Esophagus muscularis mucosa (tissue), 4 donors: ENCODE measurements at regions not wholly inside any gene's neighbourhood (a gene's known extent, or its start where the extent isn't known, plus 50 kb on each side); places are given as distances from the start of the nearest gene placed in this dataset.

Experiments used
- DNase-seq: peaks from one replicate; pipeline ENCODE4 v3.0.0-alpha.2; 2017; ENCODE audit errors: extremely low spot score
- H3K27ac ChIP-seq, 4 donors: fragments of 200-600 bp; sonication (generic); replicated peaks in 1 of 4; 1 replicate in 3 of 4; 2 replicates in 1 of 4; pipeline ENCODE4 v1.5.1; 2016 to 2019; ENCODE audit warnings: mild to moderate bottlenecking in 1 of 4
- H3K27me3 ChIP-seq, 4 donors: fragments of 200-600 bp; sonication (generic); one replicate each; pipeline versions ENCODE4 v1.5.1 to v1.6.0; 2016 to 2019
- H3K36me3 ChIP-seq, 4 donors: fragments of 200-600 bp; sonication (generic); one replicate each; pipeline ENCODE4 v1.5.1; 2016 to 2019
- H3K4me1 ChIP-seq, 4 donors: fragments of 200-600 bp; sonication (generic); one replicate each; pipeline ENCODE4 v1.5.1; 2016 to 2019
- H3K4me3 ChIP-seq, 4 donors: fragments of 200-600 bp; sonication (generic); 1 replicate in 2 of 4; 2 replicates in 2 of 4; pipeline ENCODE4 v1.5.1; 2016 to 2019; ENCODE audit warnings: mild to moderate bottlenecking in 4 of 4, moderate library complexity in 1 of 4
- H3K9me3 ChIP-seq, 4 donors: fragments of 200-600 bp; sonication (generic); 1 replicate in 3 of 4; 2 replicates in 1 of 4; pipeline ENCODE4 v1.5.1; 2016 to 2019
- CTCF ChIP-seq, 3 experiments: fragments of 200-600 bp in 2 of 3; fragments of 450-650 bp in 1 of 3; sonication (generic) in 2 of 3; IDR thresholded peaks; one replicate each; pipeline ENCODE4 v1.5.1; 2017 to 2019; ENCODE audit warnings: antibody characterized with exemption in 3 of 3, mild to moderate bottlenecking in 2 of 3, moderate library complexity in 1 of 3
- EP300 ChIP-seq: sonication (generic); formaldehyde crosslinking; IDR thresholded peaks from one replicate; pipeline ENCODE4 v1.6.1; 2017; ENCODE audit warnings: antibody characterized with exemption
- POLR2A ChIP-seq: fragments of 450-650 bp; IDR thresholded peaks from one replicate; pipeline ENCODE4 v1.6.1; 2017; ENCODE audit warnings: antibody characterized with exemption, moderate library complexity, mild to moderate bottlenecking, low read depth
- POLR2AphosphoS5 ChIP-seq, 2 donors: sonication (generic); formaldehyde crosslinking; IDR thresholded peaks; one replicate each; pipeline ENCODE4 v1.6.1; 2017; ENCODE audit warnings: antibody characterized with exemption in 2 of 2
- WGBS: methylation state at CpG from one replicate; pipeline ENCODE4 v1.1.5; 2018; 5-methylcytosine and 5-hydroxymethylcytosine counted together
- intact Hi-C: fragments of 100-400 bp; cut with DNase I; formaldehyde crosslinking; loops from one replicate; pipeline ENCODE4 v1.15.1; 2023

- Histone ChIP-seq H3K36me3 (no peaks in the 10 kb centered on the region), H3K4me3 (no peak overlapping the region), H3K27ac (no peak overlapping the region), H3K9me3 (no peaks in the 10 kb centered on the region), H3K4me1 (no peaks in the 10 kb centered on the region), H3K27me3 (no peaks in the 10 kb centered on the region)
- TF ChIP-seq CTCF (IDR thresholded peaks at IDR 0.05) (no peak), POLR2A (no peak), EP300 (no peak), POLR2AphosphoS5 (IDR thresholded peaks at IDR 0.05) (no peak)
- no peak for DNase-seq
- intact Hi-C loops = no loop called here
- 58% methylated on average over 2 of the region's 2 CpGs for WGBS
Measured at GRCh38 chr18:38019292-38019691, 453.7 kb upstream of the CELF4 start.

GRCh38 chr18:38010971-38011857, 445.6 kb upstream of the CELF4 start:
- Histone ChIP-seq H3K4me1 (peaks cover 0 to 22% (median 14%) of the 10 kb centered on the region in 4 donors), H3K9me3 (no peaks in the 10 kb centered on the region), H3K27me3 (no peaks in the 10 kb centered on the region), H3K4me3 (no peak overlapping the region), H3K27ac (no peak overlapping the region), H3K36me3 (no peaks in the 10 kb centered on the region)
- intact Hi-C loops = no loop called here
- TF ChIP-seq POLR2A (no peak), POLR2AphosphoS5 (IDR thresholded peaks at IDR 0.05) (no peak), CTCF (IDR thresholded peaks at IDR 0.05) (no peak), EP300 (no peak)
- WGBS = 80% methylated on average over 4 of the region's 4 CpGs
- DNase-seq = no peak

GRCh38 chr18:38010037-38010436, 444.4 kb upstream of the CELF4 start:
- intact Hi-C loops = no loop called here
- peaks cover 0 to 23% (median 14%) of the 10 kb centered on the region in 4 donors for H3K4me1 ChIP-seq
- no peaks in the 10 kb centered on the region for H3K36me3 ChIP-seq
- H3K27me3 ChIP-seq = no peaks in the 10 kb centered on the region
- 78% methylated on average over 2 of the region's 2 CpGs for WGBS
- no peak overlapping the region for H3K27ac ChIP-seq
- no peak for DNase-seq
- no peak for TF ChIP-seq POLR2AphosphoS5 (IDR thresholded peaks at IDR 0.05)
- no peak for TF ChIP-seq CTCF (IDR thresholded peaks at IDR 0.05)
- no peak for TF ChIP-seq EP300
- TF ChIP-seq POLR2A = no peak
- H3K4me3 ChIP-seq = no peak overlapping the region
- no peaks in the 10 kb centered on the region for H3K9me3 ChIP-seq

- intact Hi-C loops = no loop called here
- DNase-seq = no peak
- TF ChIP-seq POLR2A (no peak), CTCF (IDR thresholded peaks at IDR 0.05) (no peak), EP300 (no peak), POLR2AphosphoS5 (IDR thresholded peaks at IDR 0.05) (no peak)
- peaks cover 0 to 23% (median 14%) of the 10 kb centered on the region in 4 donors for H3K4me1 ChIP-seq
- H3K36me3 ChIP-seq = no peaks in the 10 kb centered on the region
- 67% methylated on average over 1 of the region's 1 CpG for WGBS
- no peaks in the 10 kb centered on the region for H3K27me3 ChIP-seq
- H3K4me3 ChIP-seq = no peak overlapping the region
- H3K9me3 ChIP-seq = no peaks in the 10 kb centered on the region
- no peak overlapping the region for H3K27ac ChIP-seq
Measured at GRCh38 chr18:38009320-38009719, 443.7 kb upstream of the CELF4 start.
